ENCODE measurements at regions not wholly inside any gene's neighbourhood (a gene's known extent, or its start where the extent isn't known, plus 50 kb on each side); places are given as distances from the start of the nearest gene placed in this dataset.

DNA sequence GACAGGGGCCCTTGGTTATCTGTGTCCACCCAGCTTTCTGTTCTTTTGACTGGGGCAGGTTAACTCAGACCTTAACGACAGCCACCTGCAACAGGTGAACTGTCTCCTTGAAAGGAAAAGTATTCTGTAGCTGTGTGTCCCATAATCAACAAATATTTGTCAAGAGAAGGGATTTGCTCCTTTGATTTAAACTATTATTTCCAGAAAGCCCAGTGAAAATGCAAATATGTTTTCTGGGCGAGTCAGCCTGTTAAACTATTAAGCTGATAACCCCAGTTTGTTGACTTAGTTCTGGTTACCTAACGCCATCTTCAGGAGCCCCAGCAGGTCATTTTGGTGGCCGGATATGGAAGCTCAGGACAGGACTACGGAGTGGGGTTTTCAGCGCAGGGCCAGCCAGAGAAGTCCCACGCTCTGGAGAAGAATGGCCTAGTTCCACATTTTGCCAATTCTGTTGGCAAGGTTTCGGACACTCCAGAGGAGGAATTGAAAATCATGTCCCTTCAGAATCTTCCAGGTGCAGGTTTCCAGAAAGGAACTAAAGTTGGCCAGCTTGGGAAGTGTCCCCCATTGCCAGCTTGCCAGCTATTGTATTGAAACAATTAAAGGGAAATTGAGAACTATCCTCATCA, 54.5 kb downstream of the ADRA2A start:
- no peak for DNase-seq (ENCODE audit: low read depth)

DNA sequence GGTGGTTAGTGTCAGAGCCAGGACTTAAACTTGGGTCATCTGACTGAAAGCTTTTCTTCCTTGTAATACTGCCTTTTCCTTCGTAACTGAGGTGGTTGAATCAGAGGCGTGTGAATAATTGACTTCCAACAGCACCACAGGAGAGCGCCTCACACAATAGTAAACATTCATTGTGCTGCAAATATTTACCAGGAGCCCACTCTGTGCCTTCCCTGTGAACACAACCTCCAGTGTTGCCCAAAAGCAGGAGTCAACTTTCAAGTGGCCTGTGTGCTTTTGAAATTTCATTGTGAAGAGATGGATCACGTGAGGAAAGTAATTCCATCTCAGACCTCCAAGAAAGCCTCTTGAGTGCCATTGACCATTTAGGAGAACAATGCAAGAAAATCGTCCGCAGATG, 60.2 kb downstream of the ADRA2A start:
- DNase-seq (ENCODE audit: low read depth): no peak

DNA sequence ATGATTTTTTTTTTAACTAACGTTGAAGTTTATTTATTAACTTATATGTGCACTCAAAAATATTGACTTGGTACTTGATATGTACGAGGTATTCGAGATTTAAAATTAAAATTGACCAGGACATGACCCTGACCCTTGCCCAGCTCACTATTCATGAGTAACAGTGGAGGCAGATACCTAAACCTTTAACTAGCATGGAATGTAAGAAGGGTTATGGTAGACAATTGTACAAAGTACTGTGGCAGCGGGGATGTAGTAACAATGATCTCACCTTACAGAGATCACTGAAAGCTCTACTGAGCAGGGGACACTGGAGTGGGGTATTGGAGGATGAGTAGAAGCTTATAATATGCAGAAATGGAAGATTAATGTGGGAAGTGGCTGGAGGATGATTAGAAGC, 60.8 kb downstream of the ADRA2A start:
- no peak for DNase-seq (ENCODE audit: low read depth)

DNA sequence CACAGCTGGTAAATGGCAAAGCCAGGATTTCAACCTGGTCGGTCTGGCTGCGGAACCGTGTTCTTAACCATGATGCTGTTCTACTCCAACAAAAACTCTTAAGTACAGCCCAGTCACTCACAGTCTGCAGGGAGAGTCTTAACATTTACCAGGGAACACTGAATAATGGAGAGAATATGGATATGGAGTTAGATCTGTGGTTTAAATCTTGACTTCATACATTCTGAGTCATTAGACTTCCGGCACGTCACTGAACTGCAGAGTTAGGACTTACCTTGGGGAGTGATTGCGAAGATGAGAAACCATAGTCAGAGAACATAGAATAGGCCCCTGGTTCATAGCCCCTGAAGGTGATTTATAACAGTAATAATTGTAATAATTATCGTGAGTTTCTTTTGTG, 61.7 kb downstream of the ADRA2A start:
- no peak for DNase-seq (ENCODE audit: low read depth)

DNA sequence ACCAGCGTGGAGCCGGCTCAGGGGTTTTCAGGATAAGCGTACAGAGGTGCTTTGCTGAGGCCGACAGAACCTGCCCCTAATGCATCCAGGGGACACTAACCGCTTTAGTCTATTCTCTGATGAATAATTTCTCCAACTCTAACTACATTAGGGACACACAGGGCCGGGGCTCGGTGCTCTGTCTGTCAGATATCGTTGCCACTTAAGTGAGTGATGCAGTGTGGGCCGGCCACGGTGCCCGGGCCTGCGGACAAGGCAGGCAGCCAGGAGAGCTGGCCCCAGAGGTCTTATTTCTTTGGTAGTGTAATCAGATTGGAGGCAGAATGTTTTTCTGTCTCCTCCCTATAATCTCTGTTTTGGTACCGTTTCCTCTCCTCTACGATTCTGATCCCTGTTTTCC, 62.7 kb downstream of the ADRA2A start:
- DNase-seq (ENCODE audit: low read depth): no peak

DNA sequence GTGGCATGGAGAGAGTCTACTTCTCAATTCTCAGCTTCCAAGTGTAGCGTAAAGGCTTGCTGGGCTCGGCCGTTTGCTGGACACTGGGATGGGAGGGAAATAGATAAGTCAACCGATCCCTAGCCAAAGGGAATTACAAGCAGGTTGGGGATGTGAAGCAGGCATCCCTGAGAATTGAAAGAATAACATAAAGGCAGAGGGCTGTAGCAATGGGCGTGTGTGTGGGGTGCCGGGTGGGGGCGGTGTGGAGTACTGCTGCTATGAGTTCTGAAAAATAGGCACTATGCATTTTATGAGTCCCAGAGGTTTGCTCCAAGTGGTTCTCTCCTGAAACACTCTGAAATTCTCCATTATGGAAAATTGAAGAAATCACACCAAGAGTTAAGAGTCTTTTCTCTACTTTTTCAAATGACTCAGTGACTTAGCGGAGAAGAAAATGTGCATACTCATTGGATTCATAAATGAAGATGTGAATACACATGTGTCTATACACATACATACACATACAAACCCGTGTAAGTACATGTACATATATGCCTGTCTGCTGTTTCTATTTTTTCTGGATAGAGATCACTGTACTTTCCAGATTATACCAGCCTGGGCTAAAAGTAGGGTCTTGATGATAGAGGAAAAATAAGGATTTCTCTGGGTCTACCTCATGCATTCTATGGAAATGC, 65.4 kb downstream of the ADRA2A start:
- no peak for DNase-seq (ENCODE audit: low read depth)

DNA sequence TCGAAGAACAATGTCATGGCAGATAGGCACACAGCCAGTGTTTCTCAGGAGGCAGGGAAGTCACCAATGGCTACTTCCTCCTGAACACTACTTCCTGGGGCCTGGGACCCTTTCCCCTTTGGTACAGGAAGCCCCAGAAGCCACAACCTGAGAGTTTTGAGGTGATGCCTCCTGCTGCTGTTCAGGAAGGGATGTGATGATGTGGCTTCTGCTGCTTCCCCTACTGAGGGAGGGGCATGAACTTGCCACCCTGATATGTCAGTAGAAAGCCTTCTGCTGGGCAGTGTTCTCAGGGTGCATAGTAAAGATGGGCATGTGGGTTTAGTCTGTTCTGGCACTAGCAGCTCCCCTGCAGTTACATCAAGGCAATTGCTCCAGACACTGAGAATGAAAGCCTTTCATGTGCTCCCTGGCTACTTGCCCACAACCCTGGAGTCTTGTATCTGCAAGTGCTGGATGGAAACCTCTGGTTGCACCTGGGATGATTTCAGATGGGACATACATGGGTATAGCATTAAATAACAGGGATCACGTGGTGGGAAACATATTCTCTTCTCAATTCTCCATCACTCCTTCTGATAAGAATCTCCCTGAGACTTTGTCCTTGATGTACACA, 69.3 kb downstream of the ADRA2A start:
- no peak for DNase-seq (ENCODE audit: low read depth)

DNA sequence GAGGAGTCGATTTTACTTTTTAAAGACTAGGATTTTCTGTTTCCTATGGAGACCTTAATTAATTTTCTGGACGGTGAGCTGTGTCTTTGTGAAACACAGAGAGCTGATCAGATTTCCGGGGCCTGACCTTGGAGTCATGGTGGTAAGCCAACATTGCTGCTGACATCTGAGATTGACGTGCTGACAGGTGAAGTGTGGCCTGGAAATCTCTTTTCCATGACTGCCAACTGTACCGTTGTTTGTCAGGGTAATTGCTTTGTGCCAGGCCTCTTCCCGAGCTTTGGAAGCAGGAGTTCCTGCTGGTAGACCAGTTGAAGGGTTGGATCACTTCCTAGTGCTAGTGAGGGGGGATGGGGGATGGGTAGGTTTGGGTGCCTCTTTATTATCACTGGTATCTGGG, 71.2 kb downstream of the ADRA2A start:
- DNase-seq (ENCODE audit: low read depth): no peak

DNA sequence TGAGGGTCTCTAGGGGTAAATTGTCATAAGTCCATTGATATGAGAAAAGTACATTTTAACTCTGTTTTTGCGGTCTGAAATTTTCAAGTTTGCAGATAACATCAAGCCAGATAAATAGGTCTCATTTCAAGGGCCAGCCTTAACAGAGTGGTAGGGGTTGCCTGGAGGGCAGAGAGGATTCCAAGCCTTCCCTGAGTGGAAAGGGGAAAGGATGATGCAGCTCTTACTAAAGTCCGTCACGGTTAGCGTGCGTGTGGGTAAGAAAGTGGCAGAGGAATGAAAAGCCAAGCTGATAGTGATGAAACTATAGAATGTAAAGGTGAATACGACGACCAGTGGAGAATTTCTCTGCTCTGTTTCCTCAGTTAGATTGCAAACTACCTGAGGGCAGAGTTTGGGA, 71.6 kb downstream of the ADRA2A start:
- no peak for DNase-seq (ENCODE audit: low read depth)

DNA sequence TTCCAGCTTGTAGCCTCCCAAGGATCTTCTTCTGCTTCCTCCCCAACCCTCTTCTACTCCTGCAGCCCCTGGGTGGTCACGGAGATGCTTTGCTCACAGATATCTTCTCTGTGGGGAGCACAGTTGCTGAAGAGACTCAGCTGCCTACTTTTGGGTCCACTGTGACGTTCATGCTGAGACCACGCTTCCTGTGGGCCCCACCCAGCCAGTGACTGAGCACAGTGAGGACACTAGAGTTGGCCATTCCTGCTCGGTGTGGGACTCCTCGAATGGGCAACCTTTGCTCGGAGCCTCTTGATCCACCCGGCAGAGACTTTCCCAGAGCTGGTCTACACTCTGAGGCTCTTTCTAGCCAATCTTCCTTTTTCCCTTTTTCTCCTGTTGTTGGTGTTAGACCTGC, 73.9 kb downstream of the ADRA2A start:
- no peak for DNase-seq (ENCODE audit: low read depth)

DNA sequence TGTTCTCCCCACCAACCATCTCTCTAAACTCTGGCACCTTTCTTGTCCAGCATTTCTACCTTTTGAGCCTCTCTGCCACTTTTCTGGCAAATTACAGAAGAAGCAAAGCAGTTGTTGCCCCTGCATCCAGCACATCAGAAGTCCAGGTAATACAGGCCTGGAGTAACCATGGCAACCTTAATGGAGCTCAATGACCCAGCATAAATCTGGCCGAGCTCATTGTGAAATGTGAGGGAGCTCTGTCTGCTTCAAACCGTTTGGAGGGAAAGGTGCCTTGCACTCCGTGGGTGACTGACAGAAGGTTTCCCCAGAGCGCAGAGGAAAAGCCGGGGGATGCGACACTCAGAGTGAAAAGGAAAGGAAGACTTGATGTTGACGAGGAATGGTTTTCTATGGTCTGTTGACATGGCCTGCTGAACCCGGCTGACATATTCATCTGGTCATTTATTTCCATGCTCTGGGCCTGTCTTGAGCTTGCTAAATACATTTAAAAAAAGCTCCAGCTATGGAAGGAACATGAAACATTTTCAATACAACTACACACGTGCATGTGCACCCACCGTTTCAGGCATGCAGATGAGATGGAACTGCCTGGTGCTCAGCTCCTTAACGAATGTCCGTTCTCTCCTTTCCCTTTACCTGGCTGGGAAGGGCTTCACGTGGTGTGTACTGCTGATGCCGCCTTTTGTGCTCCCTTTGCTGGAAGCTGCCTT, 74.9 kb downstream of the ADRA2A start:
- DNase-seq (ENCODE audit: low read depth): no peak

DNA sequence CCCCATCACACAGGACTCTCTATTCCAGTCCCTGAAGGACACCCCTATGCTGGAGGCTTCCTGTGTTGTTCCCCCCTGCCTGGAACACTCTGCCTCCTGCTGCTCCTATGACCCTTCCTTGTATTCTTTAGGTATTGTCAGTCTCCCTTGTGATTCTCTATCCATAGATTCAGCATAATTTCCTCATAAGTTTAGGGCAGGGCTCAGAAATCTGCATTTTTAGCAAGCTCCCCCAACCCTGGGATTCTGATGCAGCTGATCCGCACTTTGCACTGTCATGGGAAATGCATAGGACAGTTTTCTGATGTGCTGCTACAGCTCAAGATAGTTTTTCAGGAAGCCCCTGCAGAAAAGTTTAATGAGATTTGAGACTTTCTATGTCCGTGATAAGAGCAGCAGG, 79.9 kb downstream of the ADRA2A start:
- DNase-seq (ENCODE audit: low read depth): no peak

DNA sequence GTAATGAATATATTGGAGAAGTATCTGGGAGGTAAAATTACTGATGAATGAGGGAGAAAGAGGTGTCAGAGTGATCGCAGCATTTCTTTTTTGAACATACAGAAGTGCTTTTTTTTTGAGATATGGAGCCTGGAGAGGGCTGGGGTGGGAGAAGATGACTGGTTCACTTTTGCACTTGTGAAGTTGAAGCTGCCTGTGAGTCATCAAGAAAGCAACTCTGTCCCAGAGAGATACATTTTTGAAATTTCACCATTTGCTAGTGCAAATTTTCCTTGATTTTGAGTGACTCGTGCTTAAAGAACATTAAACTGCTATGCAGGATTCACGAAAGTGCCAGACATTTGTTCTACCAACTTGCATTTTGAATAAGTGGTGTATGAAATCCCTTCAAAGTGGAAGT, 81.8 kb downstream of the ADRA2A start:
- no peak for DNase-seq (ENCODE audit: low read depth)

DNA sequence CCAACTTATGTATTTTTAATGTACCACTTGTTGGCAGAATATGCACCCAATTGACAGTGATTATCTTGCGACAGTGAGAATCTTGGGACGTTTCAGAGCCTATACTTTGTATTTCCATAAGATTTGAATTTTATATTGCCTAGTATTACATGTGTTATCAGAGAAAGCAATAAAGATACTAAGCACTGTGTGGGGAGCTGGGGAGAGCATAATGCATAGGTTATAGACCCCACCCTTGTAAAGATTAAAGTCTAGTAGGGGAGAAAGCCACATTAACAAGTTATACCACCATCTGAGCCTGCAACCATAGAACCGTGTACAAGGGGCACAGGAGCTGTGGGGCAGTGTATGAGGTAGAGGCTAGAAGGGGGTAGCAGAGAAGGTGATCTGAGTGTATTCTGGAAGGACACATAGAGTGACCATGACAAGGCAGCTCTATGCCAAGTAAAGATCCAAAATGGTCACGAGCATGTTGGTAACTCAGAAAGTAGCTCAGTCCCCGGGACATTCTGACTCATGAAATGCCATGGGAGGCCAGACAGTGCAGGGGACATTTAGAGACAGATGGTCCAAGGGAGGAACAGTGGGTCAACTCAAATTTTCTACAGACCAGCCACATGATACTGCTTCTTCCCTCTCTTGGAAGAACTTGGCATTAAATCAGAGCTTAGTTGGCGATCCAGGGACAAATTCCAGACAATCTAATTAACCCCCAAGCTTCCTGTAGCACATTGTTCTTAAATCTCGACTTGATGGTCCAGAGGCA, 84.5 kb downstream of the ADRA2A start:
- no peak for DNase-seq (ENCODE audit: low read depth)

DNA sequence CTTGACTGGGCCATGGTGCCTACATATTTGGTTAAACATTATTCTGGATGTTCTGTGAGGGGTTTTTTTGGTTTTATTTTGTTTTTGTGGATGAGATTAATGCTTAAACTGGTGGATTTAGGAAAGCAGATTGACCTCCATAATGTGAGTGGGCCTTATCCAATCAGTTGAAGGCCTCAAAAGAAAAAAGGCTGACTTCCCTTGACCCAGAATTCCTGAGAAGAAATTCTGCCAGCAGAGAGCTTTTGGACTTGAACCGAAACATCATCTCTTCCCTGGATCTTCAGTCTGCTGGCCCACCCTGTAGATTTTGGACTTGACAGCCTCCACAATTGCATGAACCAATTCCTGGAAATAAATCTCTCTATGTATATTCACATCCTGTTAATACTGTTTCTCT, 94.4 kb downstream of the ADRA2A start:
- no peak for DNase-seq (ENCODE audit: low read depth)

DNA sequence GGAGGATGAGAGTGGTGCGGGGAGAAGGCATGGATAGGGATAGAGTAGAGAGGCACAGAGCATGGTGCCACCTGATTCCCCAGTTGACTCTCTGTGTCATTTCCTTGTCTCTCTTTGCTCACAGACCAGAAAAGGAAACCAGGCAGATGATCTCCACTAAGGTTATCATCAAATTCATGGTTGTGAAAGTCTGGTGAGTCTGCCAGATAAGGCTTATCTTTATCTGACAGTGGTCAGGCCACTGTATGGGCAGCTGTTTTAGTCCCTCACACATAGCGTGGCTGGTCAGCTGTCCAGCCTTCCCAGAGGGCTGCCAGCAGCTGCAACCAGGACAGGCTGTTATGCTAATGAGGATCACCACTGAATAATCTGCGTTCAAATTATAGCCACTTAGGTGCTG, 99.0 kb downstream of the ADRA2A start:
- DNase-seq (ENCODE audit: low read depth): no peak

DNA sequence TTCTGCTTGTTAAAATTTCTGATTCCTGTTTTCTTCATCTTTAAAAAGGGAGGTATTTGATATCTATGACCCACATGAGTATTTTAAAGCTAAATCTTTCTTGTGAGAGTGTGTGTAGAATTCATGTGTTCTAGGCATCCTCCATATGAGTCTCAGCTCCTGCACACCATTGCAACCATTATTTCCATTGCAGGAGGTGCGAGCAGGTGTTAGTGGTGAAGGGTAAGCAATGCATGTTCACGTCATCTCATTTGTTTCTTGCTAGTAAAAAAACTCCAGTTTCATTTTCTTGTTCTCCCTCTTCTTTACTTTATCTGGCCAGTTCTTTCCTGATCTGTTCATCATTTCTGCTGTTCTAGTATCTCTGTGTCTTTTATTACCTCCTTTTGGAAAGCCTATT, 100.5 kb downstream of the ADRA2A start:
- no peak for DNase-seq (ENCODE audit: low read depth)

DNA sequence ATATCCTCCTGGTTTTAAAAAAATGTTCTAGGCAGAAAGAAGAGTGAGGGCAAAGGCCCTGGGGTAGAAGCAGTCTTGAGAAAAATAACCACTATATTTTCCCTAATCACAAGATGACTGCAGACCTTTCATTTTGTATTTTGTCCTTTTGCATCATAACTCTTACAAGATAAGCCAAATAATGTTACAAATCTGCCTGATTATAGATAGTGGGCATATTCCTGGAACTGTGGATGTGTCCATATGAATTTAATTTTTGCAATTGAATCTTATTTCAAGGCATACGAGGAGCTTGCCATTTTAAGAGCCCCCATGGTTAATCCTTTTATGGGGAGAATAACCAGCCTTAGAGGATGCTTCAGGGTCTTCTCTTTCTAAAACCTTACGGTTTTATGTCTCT, 102.7 kb downstream of the ADRA2A start:
- DNase-seq (ENCODE audit: low read depth): no peak

DNA sequence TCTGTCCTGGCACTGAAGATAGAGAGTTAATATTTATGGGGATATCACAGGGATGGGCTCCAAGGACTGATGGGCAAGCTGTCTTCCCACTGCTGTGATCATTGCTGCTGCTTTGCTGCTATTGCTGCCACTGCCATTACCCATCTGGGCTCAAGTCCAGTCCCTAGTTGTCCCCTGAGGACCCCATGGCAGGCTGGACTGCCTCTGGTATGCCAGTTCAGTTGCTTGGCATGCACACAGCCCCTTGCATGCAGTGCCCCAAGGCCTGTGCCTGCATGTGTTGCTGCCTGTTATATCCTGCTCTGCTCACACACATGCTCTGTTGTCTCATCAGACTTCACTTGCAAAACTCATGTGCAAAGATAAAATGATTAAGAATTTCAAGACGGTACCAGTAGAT, 109.5 kb downstream of the ADRA2A start:
- no peak for DNase-seq (ENCODE audit: low read depth)

DNA sequence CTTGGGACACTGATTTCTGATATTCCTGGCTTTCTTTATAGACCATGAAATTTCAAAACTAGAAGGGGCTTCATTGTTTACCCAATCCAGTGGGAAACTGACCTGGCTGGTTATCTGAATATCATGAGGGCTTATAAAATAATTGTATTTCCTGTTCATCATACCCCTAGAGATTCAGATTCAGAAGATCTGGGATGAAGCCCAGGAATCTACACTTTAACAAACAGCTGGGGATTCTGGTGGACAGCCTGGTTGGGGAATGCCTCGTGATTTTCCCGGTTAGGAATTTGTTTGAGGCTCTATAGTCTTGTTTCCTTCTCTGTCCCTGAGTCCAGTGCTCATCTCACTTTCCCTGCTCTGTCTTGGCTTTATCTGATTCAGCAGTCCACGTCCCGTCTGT, 110.3 kb downstream of the ADRA2A start:
- DNase-seq (ENCODE audit: low read depth): no peak

DNA sequence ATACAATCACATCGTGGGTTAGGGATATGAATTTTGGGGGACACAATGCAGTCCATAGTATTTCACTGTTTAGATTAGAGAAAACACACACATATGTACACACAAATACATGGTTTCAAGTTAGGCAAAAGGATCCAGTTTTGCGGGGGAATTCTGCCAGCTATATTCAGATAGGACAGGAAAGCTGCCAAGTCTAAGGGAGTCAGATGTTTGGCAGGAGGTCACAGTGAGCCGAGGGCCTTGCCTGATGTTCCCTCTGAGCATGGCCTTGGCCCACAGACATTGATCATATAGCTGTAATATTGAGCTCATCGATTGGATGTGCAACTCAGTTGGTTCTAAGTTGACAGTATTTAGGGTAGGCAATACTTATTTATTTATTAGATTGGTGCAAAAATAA, 122.8 kb downstream of the ADRA2A start:
- no peak for DNase-seq (ENCODE audit: low read depth)

DNA sequence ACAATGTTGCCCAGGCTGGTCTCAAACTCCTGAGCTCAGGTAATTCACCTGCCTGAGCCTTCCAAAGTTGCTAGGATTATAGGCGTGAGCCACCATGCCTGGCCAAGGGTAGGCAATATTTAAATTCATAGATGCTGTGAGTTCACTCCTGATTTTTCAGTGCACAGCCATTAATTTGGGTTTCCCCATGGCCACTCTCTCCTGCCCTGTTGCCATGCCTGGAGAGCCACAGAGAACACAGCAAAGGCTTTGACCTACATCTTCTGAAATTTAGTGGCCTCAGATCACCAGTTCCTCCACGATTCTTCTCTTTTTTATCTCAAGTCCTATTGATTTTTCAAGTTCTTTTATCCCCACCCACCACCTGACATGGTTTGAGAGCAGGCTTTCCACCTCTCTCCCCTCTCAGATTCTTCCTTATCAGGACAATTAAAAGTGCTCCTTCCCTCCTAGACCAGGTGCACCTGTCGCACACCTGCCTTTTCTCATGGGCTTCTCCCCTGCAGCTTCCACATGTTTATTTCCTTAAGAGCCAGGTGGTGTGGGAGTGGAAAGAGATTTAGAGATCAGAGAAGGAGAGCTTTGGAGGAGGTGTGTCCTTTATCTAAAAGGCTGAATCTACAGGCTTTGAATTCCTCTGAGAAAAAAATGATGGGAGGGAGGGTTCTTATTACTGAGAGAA, 123.8 kb downstream of the ADRA2A start:
- no peak for DNase-seq (ENCODE audit: low read depth)
